ENCODE measurements at regions not wholly inside any gene's neighbourhood (a gene's known extent, or its start where the extent isn't known, plus 50 kb on each side); places are given as distances from the start of the nearest gene placed in this dataset.

DNA sequence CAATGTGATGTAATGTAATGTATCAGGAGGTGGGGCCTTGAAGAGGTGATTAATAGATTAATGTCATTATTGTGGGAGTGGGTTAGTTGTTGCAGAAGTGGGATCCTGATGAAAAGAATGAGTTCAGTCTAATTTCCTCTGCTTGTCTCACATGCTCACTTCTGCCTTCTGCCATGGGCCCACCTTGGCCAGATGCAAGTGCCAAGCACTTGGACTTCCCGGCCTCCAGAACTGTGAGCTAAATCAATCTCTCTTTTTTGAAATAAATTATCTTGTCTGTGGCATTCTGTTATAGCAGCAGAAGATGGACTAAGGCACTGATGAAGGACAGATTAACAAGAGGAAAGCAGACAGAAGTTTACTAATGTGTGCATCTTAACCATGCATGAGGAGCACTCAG lies 123.9 kb downstream of the ETS2 start:
- H3K9me3 ChIP-seq = no peaks in the 10 kb centered on the region
- H3K27me3 ChIP-seq = no peaks in the 10 kb centered on the region
- ATAC-seq = no peak
- no peak overlapping the region for H3K4me3 ChIP-seq
- no peak overlapping the region for H3K27ac ChIP-seq
- H3K36me3 ChIP-seq = no peaks in the 10 kb centered on the region
- H3K4me1 ChIP-seq = peaks cover 27% of the 10 kb centered on the region
- no peak for DNase-seq
- TF ChIP-seq, protein P1, sequence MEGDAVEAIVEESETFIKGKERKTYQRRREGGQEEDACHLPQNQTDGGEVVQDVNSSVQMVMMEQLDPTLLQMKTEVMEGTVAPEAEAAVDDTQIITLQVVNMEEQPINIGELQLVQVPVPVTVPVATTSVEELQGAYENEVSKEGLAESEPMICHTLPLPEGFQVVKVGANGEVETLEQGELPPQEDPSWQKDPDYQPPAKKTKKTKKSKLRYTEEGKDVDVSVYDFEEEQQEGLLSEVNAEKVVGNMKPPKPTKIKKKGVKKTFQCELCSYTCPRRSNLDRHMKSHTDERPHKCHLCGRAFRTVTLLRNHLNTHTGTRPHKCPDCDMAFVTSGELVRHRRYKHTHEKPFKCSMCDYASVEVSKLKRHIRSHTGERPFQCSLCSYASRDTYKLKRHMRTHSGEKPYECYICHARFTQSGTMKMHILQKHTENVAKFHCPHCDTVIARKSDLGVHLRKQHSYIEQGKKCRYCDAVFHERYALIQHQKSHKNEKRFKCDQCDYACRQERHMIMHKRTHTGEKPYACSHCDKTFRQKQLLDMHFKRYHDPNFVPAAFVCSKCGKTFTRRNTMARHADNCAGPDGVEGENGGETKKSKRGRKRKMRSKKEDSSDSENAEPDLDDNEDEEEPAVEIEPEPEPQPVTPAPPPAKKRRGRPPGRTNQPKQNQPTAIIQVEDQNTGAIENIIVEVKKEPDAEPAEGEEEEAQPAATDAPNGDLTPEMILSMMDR (IDR thresholded peaks at IDR 0.05) = no peak
- intact Hi-C loops (cut with DNase I) = no loop called here

DNA sequence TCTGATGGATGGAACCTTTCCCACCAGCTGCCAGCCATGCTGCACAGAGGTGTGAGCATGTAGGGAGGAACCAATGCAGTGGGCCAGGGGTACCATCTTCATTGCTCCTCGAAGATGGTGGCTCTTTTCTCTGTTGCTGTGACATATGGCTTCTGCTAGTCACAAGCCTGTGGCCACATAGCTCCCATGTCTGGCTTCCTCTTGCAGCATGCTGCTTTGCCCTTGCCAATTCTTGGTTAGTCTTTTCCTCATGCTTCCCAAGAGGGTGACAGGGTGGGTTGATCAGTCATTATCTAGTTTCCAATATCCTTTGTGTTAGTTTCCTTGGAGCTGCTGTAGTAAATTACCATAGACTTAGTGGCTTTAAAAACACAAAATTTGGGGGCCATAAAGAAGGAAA lies 123.4 kb downstream of the ETS2 start:
- Histone ChIP-seq H3K27me3 (no peaks in the 10 kb centered on the region), H3K4me1 (peaks cover 27% of the 10 kb centered on the region), H3K27ac (no peak overlapping the region), H3K4me3 (no peak overlapping the region), H3K9me3 (no peaks in the 10 kb centered on the region), H3K36me3 (no peaks in the 10 kb centered on the region)
- ATAC-seq (no peak), DNase-seq (no peak)
- intact Hi-C loops (cut with DNase I) = no loop called here
- TF ChIP-seq, protein P1 (IDR thresholded peaks at IDR 0.05) = no peak

DNA sequence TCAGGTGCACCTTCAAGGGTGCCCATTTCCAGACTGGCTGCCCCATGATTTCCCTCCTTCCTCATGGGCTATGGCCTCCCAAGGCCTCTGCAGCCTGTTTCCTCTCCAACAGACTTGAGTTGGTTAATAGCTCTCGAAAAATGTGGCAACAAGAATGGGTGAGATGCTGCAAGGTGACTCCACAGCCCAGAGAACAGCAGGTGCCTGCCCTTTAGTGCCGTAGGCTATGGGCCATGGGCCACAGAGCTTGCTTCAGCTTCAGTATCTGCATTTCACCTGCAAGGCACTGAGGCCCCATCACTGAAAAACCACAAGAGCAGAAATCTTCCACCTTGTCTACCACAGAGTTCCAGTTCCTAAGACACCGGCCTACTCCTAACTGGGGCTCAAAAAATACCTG lies 122.0 kb downstream of the ETS2 start:
- no peak for DNase-seq
- intact Hi-C loops (cut with DNase I) = no loop called here
- H3K27me3 ChIP-seq = no peaks in the 10 kb centered on the region
- H3K4me1 ChIP-seq = peaks cover 27% of the 10 kb centered on the region
- H3K4me3 ChIP-seq = no peak overlapping the region
- peak; percentile 10 for ATAC-seq
- H3K36me3 ChIP-seq = no peaks in the 10 kb centered on the region
- TF ChIP-seq, protein P1 (IDR thresholded peaks at IDR 0.05) = no peak
- no peaks in the 10 kb centered on the region for H3K9me3 ChIP-seq
- H3K27ac ChIP-seq = no peak overlapping the region

DNA sequence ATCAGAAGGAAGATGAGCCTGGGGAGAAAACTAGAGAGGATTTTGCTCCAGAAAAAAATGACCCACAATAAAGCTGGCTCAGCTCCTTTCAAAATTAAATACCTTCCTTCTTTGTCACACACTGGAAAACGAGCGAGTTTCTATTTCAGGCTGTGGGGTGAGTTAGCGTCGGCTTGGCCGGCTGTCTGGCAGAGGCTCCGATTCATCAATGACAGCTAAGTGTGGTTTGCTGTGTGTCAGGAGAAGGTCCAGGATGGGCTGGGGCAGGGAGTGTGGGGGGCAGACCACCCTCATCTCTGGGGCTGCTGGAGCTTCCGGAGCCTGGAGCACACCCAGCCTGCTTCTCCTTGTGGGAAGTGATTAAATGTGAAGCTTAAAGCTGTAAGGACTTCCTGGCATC lies 120.2 kb downstream of the ETS2 start:
- Histone ChIP-seq H3K36me3 (no peaks in the 10 kb centered on the region), H3K4me1 (peaks cover 24% of the 10 kb centered on the region), H3K4me3 (peak overlapping the region; percentile 41), H3K27ac (peak overlapping the region; percentile 72), H3K27me3 (no peaks in the 10 kb centered on the region), H3K9me3 (no peaks in the 10 kb centered on the region)
- DNase-seq (peak; percentile 71), ATAC-seq (peak; percentile 73)
- TF ChIP-seq, protein P1 (IDR thresholded peaks at IDR 0.05) = no peak
- intact Hi-C loops (cut with DNase I) = no loop called here

DNA sequence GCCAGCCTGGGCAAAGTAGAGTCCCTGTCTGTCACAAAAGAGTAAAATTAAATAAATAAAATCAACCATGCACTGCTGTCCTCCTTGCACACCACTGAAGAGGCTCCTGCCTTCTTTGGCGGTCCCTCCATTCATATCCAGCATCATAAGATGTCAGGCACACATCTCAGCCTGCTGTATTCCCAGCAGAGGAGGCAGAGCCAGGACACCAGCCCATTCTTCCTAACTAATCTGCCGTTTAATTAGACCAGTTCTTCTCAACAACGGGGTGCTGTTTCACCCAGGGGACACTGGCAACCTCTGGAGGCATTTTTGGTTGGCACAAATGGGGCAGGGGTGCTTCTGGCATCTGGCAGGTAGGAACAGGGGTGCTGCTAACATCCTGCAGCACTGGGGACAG lies 119.7 kb downstream of the ETS2 start:
- peak overlapping the region; percentile 72 for H3K27ac ChIP-seq
- no peak for ATAC-seq
- no peaks in the 10 kb centered on the region for H3K9me3 ChIP-seq
- TF ChIP-seq, protein P1 (IDR thresholded peaks at IDR 0.05) = no peak
- no peaks in the 10 kb centered on the region for H3K27me3 ChIP-seq
- intact Hi-C loops (cut with DNase I) = no loop called here
- H3K36me3 ChIP-seq = no peaks in the 10 kb centered on the region
- no peak for DNase-seq
- H3K4me1 ChIP-seq = peaks cover 23% of the 10 kb centered on the region
- peak overlapping the region; percentile 41 for H3K4me3 ChIP-seq

DNA sequence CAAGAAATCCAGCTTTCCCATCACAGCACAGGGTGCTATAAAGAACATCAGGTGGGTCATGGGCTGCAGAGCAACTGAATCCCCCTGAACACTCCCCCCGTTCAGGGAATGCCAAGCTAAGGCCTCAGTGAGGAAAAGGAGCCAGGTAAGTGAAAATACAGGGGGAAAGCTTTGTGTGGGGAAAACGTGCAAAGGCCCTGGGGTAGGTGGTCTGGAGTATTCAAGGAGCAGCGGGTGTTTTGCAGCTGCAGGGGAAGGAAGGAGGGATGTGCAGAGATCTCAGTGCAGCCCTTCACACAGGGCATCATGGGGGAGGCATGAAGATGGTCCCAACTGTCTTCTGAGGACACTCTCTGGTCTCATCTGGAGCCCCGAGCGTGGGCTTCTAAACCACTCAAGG lies 119.2 kb downstream of the ETS2 start:
- no peak for DNase-seq
- Histone ChIP-seq H3K4me3 (no peak overlapping the region), H3K9me3 (no peaks in the 10 kb centered on the region), H3K27ac (no peak overlapping the region), H3K36me3 (no peaks in the 10 kb centered on the region), H3K4me1 (peaks cover 20% of the 10 kb centered on the region), H3K27me3 (no peaks in the 10 kb centered on the region)
- ATAC-seq = no peak
- TF ChIP-seq, protein P1 (IDR thresholded peaks at IDR 0.05) = no peak
- intact Hi-C loops (cut with DNase I) = no loop called here

All from upper lobe of right lung (tissue), 1 donor.